ENCODE measurements at regions not wholly inside any gene's neighbourhood (a gene's known extent, or its start where the extent isn't known, plus 50 kb on each side); places are given as distances from the start of the nearest gene placed in this dataset.

- no peak for TF ChIP-seq SAP30 (IDR thresholded peaks at IDR 0.05; ENCODE audit: insufficient read depth, insufficient replicate concordance, low read length)
- no peak for TF ChIP-seq ZNF274 (IDR thresholded peaks at IDR 0.05; ENCODE audit: borderline replicate concordance, extremely low read depth, low read length)
- H2BK5ac ChIP-seq (ENCODE audit: low read depth, low read length): no peak overlapping the region
- no peak overlapping the region for H3K4me3 ChIP-seq (ENCODE audit: extremely low read depth in 1 of 4, insufficient read depth in 2 of 4, low read depth in 3 of 4, low read length in 4 of 4)
- H3K9ac ChIP-seq (replicated peaks in 1 of 4; ENCODE audit: extremely low read depth in 1 of 4, low read depth in 3 of 4, low read length in 3 of 4): no peak overlapping the region
- no peaks in the 10 kb centered on the region for H4K20me1 ChIP-seq (replicated peaks in 1 of 2; ENCODE audit: control insufficient read depth in 1 of 2, insufficient read depth in 2 of 2, low read length in 2 of 2)
- no peak overlapping the region for H3K4me2 ChIP-seq (ENCODE audit: insufficient read depth in 1 of 2, low read depth in 2 of 2, low read length in 2 of 2)
- no peaks in the 10 kb centered on the region for H3K79me1 ChIP-seq (ENCODE audit: low read depth, low read length)
- no peak overlapping the region for H4K91ac ChIP-seq (replicated peaks; ENCODE audit: insufficient read length, low read length)
- H4K5ac ChIP-seq (ENCODE audit: insufficient read length, low read depth, low read length): no peak overlapping the region
- no peak overlapping the region for H3K56ac ChIP-seq (replicated peaks; ENCODE audit: insufficient read length, low read depth, low read length)
- ChIA-PET POLR2A (ENCODE audit: partially characterized antibody) (no interaction called here), CTCF (ENCODE audit: partially characterized antibody) (no interaction called here)
- H2AK5ac ChIP-seq (ENCODE audit: low read depth, low read length): no peak overlapping the region
- no peak overlapping the region for H2BK12ac ChIP-seq (ENCODE audit: low read depth, low read length)
- H2AFZ ChIP-seq (ENCODE audit: low read length): no peak overlapping the region
- no peak overlapping the region for H2BK20ac ChIP-seq (ENCODE audit: low read length)
- no peak overlapping the region for H3K4ac ChIP-seq (replicated peaks; ENCODE audit: insufficient read length, low read depth, low read length)
- H4K8ac ChIP-seq (ENCODE audit: extremely low read depth, insufficient read depth, low read length): no peak overlapping the region
- no peak overlapping the region for H2BK15ac ChIP-seq (ENCODE audit: low read length)
- no peak overlapping the region for H2BK120ac ChIP-seq (replicated peaks; ENCODE audit: low read depth, low read length)
- DNase-seq (ENCODE audit: low read depth in 1 of 2, low spot score in 2 of 2) (no peak), FAIRE-seq (no peak)
- no peaks in the 10 kb centered on the region for H3K23me2 ChIP-seq (ENCODE audit: low read depth, low read length)
- H3K27me3 ChIP-seq (replicated peaks in 1 of 4; ENCODE audit: control insufficient read depth in 3 of 4, extremely low read depth in 1 of 4, insufficient read depth in 3 of 4, low read length in 3 of 4): no peaks in the 10 kb centered on the region
- no peaks in the 10 kb centered on the region for H3K4me1 ChIP-seq (replicated peaks in 1 of 4; ENCODE audit: control insufficient read depth in 3 of 4, insufficient read depth in 4 of 4, low read length in 3 of 4)
- H3K79me2 ChIP-seq (ENCODE audit: control insufficient read depth in 1 of 2, insufficient read depth in 2 of 2, low read length in 2 of 2): no peaks in the 10 kb centered on the region
- no peak overlapping the region for H3K27ac ChIP-seq (ENCODE audit: low read depth, low read length)
- H3K23ac ChIP-seq (ENCODE audit: insufficient read length): no peak overlapping the region
- H3K14ac ChIP-seq (ENCODE audit: insufficient read length): no peak overlapping the region
- H3K9me3 ChIP-seq (ENCODE audit: insufficient read depth in 2 of 2, low read depth in 1 of 2, low read length in 1 of 2): no peaks in the 10 kb centered on the region
- no peak overlapping the region for H3K18ac ChIP-seq (ENCODE audit: extremely low read depth, low read length)
- H3K36me3 ChIP-seq (ENCODE audit: control insufficient read depth in 2 of 4, insufficient read depth in 4 of 4, low read length in 3 of 4): no peaks in the 10 kb centered on the region
- 92% methylated on average over 11 of the region's 11 CpGs; no CpG with 5 or more reads in 1 of the 2 experiments for WGBS, 2 experiments (ENCODE audit: extremely low coverage in 1 of 2, insufficient coverage in 1 of 2, insufficient read length in 1 of 2, insufficient replicate concordance in 2 of 2, low coverage in 1 of 2, low lambda C conversion rate in 2 of 2, missing lambda C conversion rate in 1 of 2)
Observed at GRCh38 chr5:58145397-58145934, 314.4 kb downstream of the PLK2 start.

Measured in H1 (cell line).